Left forelimb (tissue), 1 donor: ENCODE measurements at regions not wholly inside any gene's neighbourhood (a gene's known extent, or its start where the extent isn't known, plus 50 kb on each side); places are given as distances from the start of the nearest gene placed in this dataset.

Source experiments
- DNase-seq: peaks from one replicate; pipeline ENCODE4 v3.0.0-alpha.2; 2018; ENCODE audit warnings: low spot score

DNA sequence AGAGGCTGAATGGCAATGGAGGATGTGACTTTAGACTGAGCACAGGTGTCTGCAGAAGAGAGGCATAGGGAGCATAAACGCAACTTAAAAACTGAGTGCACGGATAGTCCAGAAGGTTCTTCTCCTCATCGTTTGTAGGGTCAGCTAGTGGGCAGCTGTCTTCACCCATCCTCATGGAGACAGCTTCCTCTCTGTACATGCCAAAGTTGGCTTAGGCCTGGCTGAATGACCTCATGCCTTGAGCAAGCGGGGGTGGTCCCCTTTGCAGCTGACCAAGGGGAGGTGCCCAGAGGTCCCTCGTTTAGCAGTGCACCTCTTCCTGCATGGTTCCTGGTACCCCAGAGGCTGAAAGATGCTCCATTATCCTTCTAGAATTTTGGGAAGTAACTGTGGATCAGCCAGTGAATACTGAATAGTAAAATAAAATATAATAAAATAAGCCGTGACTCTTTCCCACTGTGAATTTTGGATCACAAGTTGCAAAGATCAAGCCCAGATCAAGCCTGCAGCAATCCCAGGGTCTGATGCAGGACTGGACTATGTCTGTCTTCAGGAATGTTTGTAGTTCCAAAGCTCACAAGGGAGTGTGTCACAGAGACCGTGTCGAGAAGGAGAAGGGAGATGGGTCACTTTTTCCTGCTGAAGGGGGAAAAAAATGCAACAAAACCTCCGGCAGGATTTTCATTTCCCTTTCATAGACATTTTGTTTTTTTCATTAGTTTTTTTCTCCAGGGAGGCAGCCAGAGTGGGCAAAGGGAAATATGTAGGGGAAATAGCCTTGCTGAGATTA lies 295.3 kb upstream of the MKI67 start:
- DNase-seq = no peak

DNA sequence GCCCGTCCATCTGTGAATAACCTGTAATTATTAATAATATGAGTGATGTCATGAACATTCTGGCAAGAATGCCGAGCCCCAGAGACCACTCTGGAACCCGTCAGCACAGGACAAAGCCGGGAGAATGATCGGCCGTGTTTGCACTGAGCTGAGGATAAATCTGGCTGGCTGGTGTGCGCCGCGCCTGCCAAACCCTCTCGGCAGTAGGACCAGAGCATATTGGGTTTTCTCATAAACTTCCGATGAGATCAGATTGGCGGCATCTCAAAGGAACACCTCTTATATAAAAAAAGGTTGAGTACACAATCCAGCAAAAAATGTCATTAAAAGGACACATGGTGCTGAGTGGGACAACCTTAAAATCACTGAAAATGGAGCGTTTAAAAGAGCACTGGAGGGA lies 296.0 kb upstream of the MKI67 start:
- no peak for DNase-seq

DNA sequence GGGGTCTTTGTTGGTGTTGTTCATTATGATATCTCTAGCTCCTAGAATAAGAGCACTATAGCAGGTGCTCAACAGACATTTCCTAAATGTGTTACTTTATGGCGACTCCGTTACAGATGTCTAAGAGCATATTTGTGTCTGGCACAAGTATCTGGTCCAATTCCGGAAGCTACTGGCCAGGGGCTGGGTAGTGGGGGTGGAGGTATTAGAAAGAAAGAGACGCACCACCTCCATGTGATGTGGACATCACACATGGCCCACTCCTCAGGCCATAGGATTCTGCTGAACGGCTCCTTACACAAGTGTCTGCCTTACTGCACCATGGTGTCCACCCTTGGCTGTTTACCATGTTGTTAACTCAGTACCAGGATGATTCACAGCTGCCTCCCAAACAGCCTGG lies 296.8 kb upstream of the MKI67 start:
- DNase-seq = no peak

DNA sequence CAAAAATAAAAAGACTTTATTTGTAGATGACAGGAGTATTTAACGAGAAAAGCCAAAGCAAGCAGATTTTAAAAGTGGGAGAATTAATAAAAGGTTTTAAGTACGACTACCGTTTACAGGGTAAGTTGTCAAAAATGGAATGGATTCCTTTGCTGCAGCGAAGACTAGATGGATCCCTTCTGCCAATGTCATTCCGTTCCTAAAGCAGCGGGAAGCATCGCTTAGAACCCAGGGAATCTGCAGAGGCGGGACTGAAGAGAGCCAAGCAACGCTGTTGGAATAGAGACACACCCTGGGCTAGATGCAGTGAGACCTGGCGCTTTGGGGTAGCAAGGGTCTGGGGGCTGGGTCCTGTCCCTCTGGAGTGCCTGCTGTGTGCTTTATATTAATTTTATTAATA lies 303.1 kb upstream of the MKI67 start:
- DNase-seq = no peak

DNA sequence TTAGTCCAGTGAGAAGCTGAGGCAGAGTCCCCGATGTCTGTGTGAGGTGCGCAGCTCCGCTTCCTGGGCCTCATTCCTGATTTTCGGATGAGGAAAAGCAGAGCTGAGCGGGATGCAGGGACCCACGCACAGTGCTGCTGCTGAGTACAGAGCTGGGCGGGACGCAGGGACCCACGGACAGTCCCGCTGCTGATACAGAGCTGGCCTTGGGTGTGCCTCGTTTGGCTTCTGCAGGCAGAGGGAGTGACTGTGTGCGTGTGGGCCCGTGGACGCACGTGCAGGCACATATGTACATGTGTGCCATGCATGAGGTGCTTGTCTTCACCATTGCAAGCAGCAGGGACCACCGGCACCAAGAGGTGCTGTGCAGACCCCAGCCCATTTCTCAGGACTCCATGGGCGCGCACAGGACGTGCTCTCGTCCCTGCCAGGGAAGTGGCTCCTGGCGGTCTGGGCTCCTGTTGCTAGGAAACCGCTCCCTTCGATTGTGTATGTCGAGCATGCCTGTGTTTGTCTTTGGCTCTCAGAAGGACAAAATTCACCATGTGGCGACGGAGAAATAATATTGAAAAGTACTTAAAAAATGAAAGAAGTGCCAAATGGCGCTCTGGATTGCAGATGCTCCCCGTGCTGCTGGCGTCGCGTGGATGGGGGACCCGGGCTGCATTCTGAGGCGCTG lies 303.8 kb upstream of the MKI67 start:
- DNase-seq = no peak

DNA sequence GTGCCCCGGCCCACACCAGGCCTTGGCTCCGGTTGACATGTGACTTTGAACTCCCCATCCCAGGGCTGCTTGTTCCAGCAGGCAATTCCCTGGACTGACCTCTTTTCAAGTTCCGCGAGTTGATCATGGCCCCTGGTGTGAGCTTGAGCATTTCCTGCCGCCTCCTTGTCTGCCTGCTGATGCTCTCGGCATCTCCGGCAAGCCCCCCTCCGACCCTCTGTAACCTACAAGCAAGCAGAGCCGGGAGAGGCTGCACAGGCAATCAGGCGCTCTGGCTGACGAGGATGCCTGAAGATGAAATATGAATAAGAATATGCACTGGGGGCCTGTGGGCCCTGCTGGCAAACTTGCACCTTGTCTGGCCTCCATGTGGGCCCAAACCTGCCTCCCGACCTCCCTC lies 304.9 kb upstream of the MKI67 start:
- DNase-seq = no peak

DNA sequence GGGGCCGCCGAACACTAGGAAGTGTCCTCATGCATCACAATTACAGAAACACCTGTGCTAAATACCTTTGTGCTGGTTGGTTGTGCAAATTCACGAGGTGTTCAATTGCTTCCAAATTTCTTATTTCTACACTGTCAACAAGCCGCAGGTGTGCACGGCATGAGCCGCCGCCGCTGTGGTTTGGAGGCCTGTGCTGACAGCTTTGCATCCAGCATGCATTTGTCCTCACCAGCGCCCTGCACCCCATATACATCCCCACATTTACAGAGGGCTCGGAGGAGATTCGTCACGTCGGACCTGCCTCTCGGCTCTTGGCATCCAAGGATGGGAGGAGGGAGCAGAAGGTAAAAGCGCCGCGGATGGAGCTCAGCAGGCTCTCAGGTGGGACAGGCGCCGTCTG lies 305.3 kb upstream of the MKI67 start:
- DNase-seq = no peak

DNA sequence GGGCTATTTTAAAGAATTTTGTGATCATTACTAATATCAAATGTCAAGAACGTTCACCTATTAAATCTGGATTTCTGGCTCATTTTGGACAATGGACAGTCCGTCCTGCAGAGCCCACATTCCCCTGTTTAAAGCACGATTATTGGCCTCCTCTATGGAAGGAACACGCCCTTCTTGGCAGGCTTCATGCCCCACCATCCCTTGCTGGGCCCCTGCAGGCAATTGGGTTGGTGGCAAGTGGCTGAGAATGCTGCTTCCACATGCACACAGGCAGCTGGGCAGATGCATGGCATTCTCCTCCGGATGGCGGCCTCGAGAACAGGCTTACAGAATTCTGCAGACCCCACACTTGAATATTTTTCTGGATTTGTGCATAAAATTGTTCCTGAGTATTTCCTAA lies 305.8 kb upstream of the MKI67 start:
- DNase-seq = no peak

DNA sequence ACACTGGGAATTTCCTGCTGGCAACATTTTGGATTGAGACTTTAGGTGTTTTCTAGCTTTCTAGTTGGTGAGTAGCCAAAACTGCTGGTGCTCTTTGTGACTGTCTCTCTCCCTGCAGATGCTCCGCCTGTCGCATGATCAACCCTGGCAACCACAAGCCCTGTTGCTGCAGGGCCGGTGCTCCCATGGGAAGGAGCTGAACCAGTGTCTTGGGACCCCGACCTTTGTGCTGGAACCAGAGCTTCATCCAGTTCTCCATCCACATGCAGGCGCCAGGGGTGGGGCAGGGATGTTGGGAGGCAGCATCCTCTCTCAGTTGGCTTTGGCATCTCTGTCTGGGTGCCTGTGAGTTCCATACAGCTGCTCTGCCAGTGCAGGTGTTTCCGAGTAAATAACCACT lies 306.2 kb upstream of the MKI67 start:
- DNase-seq = no peak

DNA sequence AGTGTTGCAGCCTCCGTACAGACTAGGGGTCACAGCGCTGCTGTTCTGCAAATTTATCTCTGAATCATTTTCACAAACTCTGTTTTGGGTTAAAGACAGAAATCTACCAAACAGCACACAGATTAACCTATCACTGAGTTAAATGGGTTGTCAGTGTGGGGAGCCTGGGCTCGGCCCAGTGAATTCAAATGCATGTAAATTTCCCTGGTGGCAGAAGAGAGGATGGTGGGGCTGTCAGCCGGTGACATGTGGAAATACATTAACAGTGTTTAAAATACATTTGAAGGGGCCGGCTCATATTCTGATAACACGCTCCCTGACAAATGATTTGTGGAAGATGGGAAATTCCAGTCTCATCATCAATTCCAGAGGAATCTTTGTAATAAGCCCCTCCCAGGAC lies 309.6 kb upstream of the MKI67 start:
- no peak for DNase-seq

DNA sequence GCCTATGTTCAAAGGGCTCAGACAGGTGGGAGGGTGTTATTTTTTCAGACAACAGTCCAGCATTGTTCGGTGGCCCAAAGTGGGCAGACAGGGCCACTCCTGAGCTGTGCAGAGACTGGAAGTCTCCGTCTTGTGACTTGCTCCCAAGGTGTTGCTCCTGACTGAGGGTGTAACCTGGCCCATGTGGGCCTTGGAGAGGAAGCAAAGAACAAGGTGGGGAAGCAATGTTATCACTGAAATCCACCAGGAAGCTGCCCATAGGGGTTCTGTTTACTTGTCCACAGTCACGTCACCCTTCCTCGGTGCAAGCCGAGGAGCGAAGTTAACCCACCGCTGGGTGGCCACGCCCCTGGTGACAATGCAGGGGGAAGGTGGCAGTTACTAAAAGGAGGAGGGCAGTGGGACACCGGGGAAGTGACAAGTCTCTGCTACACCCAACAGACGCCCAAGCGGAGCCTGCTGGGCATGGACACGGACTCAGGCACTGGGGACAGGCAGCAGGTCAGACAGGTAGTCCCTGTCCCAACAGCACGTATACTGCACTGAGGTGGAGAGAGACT lies 311.6 kb upstream of the MKI67 start:
- DNase-seq = no peak

DNA sequence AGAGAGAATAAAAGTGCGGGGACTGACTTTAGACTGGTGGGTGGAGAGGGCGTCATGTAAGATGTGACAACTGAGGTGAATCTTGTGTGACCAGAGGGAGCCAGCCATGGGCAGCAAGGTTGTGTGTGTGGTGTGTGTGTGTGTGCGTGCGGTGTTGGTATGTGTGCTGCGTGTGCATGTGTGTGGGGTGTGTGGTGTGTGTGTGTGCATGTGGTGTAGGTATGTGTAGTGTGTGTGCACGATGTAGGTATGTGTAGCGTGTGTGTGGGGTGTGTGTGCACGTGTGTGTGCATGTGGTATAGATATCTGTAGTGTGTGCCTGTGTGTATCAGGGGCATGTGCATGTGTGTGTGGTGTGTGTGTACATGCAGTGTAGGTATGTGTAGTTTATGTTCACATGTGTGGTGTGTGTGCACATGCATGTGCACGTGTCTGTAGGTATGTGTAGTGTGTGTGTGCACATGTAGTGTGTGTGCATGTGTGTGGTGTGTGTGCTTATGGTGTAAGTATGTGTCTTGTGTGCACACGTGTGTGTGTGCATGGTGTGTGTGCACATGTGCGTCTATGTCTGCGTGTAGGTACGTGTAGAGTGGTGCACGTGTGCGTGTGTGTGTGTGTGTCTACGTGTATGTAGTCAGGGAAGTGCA lies 312.3 kb upstream of the MKI67 start:
- DNase-seq = no peak

DNA sequence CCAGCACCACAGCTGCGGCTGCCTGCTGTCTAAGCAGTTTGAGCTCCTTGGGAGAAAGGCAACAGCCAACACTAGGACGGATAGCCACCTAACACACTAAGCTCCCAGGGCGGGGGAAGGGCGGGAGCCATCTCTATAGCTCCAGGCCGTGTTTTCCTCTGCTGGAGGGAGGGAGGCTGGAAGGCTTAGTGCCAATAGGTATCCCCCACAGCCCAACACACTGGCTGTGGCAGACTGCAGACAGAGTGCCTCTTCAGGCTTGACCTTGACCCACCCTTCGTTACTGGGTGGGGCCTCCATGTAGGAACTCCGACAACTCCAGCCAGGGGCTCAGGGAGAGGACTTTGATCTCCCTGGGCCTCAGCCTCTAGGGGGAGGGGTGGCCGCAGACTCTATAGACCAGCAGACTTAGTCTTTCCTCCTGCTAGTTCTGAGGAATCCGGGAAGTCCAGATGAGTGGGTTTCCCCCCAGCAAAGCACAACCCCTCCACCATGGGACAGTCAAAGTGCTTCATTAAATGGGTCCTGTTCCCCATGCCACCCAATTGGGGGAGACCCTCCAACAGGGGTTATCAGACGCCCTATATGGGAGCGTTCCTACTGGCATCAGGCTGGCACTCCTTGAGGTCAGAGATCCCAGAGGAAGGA lies 314.4 kb upstream of the MKI67 start:
- no peak for DNase-seq

DNA sequence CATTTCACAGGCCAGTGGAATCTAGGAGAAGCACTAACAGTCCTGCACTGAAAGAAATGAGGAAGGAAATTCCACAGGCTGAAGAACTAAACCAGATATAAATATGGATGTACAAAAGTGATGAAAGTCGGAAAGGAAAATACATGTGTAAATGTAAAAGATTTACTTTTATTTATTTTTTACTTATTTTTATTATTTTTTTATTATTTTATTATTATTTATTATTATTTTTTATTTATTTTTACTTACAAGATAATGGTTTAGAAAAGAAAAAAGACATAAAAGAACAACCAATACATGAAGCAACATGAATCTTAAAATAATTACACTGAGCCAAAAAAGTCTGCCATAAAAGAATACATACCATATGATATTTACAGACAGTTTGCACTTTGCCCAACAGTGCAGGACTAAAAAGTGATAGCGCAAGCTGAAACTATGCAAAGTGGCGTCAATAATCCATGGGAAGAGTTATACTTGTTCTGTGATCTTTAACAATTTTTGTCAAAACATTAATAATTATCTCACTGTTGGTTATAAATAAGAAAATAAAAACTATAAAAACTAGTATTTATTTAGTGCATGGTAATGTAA lies 317.8 kb upstream of the MKI67 start:
- no peak for DNase-seq

DNA sequence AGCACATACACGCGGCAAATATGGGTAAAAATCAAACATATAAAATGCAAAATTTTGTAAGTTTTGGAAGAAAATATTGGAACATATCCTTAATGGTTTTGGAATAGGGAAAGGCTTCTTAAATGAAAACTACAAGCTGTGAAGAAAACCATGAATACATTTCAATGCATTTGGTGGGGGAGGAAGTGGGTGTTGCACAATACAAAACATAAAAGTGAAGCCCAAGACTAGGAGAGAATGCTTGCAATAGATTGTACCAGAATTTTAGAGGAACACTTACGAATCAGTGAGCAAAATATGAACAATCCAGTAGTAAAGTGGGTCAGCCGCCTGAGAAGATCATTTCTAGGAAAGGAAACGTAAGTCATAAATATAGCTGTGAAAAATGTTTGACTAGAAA lies 322.6 kb upstream of the MKI67 start:
- DNase-seq = no peak

DNA sequence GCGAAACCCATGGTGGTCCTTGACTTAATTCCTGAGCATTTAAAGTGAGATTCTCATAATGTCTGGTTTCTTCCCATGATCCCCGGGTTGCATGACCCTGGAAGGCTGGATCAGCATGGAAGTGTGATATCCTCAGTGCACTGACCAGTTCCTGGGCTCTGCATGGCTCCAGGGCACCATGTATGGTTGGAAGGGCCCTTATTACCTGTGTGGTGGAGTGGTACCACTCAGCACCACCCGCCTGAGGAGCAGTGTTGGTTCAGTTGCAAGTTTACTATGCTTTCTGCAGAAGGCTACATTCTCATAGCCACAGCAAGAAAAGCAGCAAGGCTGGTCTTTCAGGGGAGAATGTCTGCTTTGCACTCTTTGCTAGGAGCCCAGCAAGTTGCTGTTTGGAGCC lies 325.7 kb upstream of the MKI67 start:
- peak; percentile 36 for DNase-seq

DNA sequence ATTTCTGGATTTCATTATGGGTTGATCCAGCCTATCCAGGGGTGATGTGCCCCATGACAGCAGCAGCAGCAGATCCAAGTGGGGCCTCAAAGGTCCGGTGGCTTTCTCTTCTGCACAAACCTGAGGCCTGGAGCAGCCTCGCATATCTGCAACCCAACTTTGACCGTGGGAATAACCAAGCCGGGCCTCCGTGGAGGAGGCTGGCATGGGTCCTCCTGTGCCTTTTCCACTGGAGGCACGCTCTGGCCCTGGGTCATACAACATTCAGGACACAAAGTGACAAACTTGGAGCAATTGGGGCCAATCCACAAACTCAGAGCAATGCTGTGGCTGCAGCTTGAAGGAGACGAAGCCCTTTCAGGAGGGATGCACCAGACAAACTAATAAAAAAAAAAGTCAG lies 330.0 kb upstream of the MKI67 start:
- no peak for DNase-seq

DNA sequence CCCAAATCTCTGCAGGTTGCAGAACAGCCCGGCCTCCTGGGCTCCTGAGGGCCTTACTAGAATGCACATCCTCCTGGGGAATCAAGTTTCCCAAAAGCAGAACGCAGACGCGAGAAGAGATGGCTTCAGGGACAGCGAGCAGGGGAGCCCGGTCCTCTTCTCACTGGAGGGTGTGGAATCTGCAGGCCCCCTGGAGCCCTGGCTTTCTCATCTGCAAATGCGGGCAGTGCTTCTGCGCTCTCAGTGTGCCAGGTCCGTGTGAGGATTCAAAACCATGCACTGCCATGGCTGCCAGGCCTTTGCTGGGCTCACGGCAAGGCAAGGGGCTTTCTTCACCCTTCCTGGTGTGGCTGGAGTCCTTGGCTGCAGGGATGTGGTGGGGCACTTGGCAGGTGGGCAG lies 330.9 kb upstream of the MKI67 start:
- no peak for DNase-seq

DNA sequence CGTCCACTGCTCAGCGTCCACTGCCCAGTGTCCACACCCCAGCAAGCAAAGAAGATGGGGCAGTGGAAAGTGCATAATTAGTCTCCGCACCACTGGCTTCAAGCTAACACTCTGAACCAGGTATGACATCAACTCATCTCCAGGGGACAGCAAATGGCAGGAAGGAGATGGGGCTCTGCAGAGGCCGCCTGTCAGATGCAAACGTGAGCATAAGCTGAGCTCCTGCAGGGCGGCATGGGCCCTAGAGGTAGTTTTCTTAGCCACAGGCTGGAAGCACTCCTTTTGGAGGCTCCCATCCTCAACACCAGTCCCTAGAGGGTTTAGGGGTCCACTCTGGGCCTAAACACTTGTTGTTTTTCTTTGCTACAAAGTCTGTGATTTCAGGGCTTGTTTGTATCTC lies 335.8 kb upstream of the MKI67 start:
- DNase-seq = no peak

DNA sequence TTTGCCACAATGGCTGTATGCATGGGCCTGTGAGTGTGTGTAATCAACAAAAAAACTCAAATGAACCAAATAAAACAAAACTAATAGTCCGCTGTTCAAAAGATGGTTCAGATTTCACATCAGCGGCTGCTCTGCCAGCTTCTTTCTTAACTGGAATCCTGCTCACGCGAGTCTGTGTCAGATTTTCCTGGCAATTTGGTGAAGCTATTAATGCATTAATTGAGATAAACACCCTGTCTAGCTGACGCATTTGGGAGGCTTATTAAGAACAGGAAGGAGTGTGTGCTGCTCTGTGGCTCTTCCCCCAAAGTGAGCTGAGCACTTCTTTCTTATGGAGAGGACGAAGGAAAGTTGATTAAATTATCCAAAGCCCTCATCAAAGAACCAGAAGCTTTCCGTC lies 336.6 kb upstream of the MKI67 start:
- no peak for DNase-seq

DNA sequence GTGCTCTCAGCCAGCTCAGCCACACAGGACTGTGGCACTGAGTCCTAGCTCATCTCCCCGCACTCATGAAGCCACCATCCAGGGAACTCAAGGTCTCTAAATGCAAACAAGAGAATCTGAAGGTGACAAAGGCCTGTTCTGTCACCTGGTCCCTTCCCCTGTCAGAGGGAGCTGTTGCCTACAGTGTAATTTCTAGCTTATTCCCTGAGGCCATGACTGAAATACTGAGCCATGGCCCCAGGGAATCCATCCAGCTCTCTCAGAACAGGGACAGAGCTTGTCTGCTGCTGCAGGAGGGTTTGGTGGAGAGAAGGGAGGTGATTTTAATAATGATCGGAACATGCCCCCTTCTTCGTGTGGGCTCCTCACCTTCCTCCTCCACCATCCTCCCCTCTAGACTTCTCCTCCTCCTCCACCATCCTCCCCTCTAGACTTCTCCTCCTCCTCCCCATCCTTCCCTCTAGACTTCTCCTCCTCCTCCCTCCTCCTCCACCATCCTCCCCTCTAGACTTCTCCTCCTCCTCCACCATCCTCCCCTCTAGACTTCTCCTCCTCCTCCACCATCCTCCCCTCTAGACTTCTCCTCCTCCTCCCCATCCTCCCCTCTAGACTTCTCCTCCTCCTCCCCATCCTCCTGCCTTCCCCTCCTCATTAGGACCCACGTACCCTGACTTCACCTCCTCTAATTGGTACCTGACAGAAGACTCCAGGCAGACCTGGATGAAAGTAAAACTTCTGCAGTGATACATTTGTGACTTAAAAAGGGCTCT lies 338.0 kb upstream of the MKI67 start:
- peak; percentile 94 for DNase-seq
